PFSK-1 (cell line): ENCODE measurements at regions not wholly inside any gene's neighbourhood (a gene's known extent, or its start where the extent isn't known, plus 50 kb on each side); places are given as distances from the start of the nearest gene placed in this dataset.

Source experiments
- FOXP2 ChIP-seq: optimal IDR thresholded peaks from 2 replicates; pipeline ENCODE3; 2011; ENCODE audit warnings: borderline replicate concordance, control low read depth, inconsistent platforms; ENCODE audit not compliant: insufficient read depth; ENCODE audit errors: extremely low read length, extremely low read depth
- POLR2AphosphoS5 ChIP-seq: IDR thresholded peaks from 2 replicates; pipeline ENCODE4 v1.6.1; 2012; ENCODE audit warnings: low read depth, mild to moderate bottlenecking, control low read depth, low read length, moderate library complexity
- SIN3A ChIP-seq: IDR thresholded peaks from 2 replicates; pipeline ENCODE4 v1.6.1; 2012; ENCODE audit warnings: mild to moderate bottlenecking, low read length, moderate library complexity, borderline replicate concordance; ENCODE audit not compliant: insufficient read depth
- TAF1 ChIP-seq: IDR thresholded peaks from 2 replicates; pipeline ENCODE4 v1.6.1; 2012; ENCODE audit warnings: low read length, control low read depth, borderline replicate concordance; ENCODE audit not compliant: insufficient read depth
- TF ChIP-seq, protein P1 (sequence below), 2 experiments: IDR thresholded peaks; 2 replicates each; pipeline versions ENCODE4 v1.6.1 to v1.8.0; 2011 to 2012; ENCODE audit warnings: low read depth in 2 of 2, low read length in 2 of 2, control low read depth in 1 of 2, inconsistent platforms in 1 of 2, mild to moderate bottlenecking in 1 of 2, moderate library complexity in 1 of 2; ENCODE audit not compliant: insufficient read depth in 1 of 2

- TF ChIP-seq POLR2AphosphoS5: no peak
- TF ChIP-seq FOXP2: no peak
- TF ChIP-seq, protein P1, sequence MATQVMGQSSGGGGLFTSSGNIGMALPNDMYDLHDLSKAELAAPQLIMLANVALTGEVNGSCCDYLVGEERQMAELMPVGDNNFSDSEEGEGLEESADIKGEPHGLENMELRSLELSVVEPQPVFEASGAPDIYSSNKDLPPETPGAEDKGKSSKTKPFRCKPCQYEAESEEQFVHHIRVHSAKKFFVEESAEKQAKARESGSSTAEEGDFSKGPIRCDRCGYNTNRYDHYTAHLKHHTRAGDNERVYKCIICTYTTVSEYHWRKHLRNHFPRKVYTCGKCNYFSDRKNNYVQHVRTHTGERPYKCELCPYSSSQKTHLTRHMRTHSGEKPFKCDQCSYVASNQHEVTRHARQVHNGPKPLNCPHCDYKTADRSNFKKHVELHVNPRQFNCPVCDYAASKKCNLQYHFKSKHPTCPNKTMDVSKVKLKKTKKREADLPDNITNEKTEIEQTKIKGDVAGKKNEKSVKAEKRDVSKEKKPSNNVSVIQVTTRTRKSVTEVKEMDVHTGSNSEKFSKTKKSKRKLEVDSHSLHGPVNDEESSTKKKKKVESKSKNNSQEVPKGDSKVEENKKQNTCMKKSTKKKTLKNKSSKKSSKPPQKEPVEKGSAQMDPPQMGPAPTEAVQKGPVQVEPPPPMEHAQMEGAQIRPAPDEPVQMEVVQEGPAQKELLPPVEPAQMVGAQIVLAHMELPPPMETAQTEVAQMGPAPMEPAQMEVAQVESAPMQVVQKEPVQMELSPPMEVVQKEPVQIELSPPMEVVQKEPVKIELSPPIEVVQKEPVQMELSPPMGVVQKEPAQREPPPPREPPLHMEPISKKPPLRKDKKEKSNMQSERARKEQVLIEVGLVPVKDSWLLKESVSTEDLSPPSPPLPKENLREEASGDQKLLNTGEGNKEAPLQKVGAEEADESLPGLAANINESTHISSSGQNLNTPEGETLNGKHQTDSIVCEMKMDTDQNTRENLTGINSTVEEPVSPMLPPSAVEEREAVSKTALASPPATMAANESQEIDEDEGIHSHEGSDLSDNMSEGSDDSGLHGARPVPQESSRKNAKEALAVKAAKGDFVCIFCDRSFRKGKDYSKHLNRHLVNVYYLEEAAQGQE (IDR thresholded peaks at IDR 0.05; ENCODE audit: insufficient read depth in 1 of 2, low read depth in 2 of 2, low read length in 2 of 2): no peak
- TF ChIP-seq TAF1: no peak
- TF ChIP-seq SIN3A: no peak
These were observed 79.8 kb upstream of the PAPPA start for GRCh38 chr9:116073826-116074225.

- TF ChIP-seq TAF1 (no peak), POLR2AphosphoS5 (no peak), FOXP2 (no peak), SIN3A (no peak)
- TF ChIP-seq, protein P1 (IDR thresholded peaks at IDR 0.05; ENCODE audit: insufficient read depth in 1 of 2, low read depth in 2 of 2, low read length in 2 of 2): no peak
These were observed 78.9 kb upstream of the PAPPA start for GRCh38 chr9:116074658-116075057.

GRCh38 chr9:116075191-116075590 lies 78.4 kb upstream of the PAPPA start:
- TF ChIP-seq FOXP2 (no peak), POLR2AphosphoS5 (no peak), TAF1 (no peak), SIN3A (no peak)
- TF ChIP-seq, protein P1 (IDR thresholded peaks at IDR 0.05; ENCODE audit: insufficient read depth in 1 of 2, low read depth in 2 of 2, low read length in 2 of 2): no peak

- no peak for TF ChIP-seq TAF1
- TF ChIP-seq POLR2AphosphoS5: no peak
- TF ChIP-seq, protein P1 (IDR thresholded peaks at IDR 0.05; ENCODE audit: insufficient read depth in 1 of 2, low read depth in 2 of 2, low read length in 2 of 2): no peak
- TF ChIP-seq SIN3A: no peak
- TF ChIP-seq FOXP2: no peak
These were observed 75.0 kb upstream of the PAPPA start for GRCh38 chr9:116078640-116079039.

DNA sequence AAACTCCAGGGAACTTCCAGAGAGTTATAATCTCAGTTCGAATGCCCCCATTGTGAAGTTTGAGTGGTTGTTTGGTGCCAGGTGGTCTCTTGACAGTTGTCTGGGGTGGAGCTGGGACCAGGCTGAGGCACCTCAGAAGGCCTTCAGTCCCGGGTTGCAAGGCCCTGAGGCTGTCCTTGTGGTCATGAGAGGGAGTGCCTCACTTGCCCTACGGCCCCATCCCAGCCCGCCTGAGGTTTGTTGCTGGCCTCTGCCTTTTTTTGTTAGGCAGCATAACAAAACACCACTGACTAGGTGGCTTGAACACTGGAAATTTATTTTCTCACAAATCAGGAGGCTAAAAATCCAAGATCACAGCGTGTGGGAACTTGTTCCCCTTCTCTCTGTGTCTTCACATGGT lies 73.0 kb upstream of the PAPPA start:
- TF ChIP-seq SIN3A: no peak
- no peak for TF ChIP-seq FOXP2
- no peak for TF ChIP-seq TAF1
- TF ChIP-seq, protein P1 (IDR thresholded peaks at IDR 0.05; ENCODE audit: insufficient read depth in 1 of 2, low read depth in 2 of 2, low read length in 2 of 2): no peak
- TF ChIP-seq POLR2AphosphoS5: no peak
